ENCODE measurements at regions not wholly inside any gene's neighbourhood (a gene's known extent, or its start where the extent isn't known, plus 50 kb on each side); places are given as distances from the start of the nearest gene placed in this dataset.

GRCh38 chr13:80400164-80400864, 59.4 kb upstream of the SPRY2 start:
- Histone ChIP-seq H3K9me3 (ENCODE audit: control insufficient read depth, insufficient read depth, low read depth, low read length) (no peaks in the 10 kb centered on the region), H3K4me3 (ENCODE audit: low read depth, low read length) (no peak overlapping the region), H3K4me1 (ENCODE audit: control insufficient read depth, insufficient read depth, low read length) (no peaks in the 10 kb centered on the region), H3K27ac (ENCODE audit: extremely low read depth, low read depth, low read length) (no peak overlapping the region), H3K36me3 (ENCODE audit: control insufficient read depth in 2 of 2, insufficient read depth in 1 of 2, low read length in 2 of 2) (no peaks in the 10 kb centered on the region)
- no peak for TF ChIP-seq KLF16 (tag by site-specific recombination; IDR thresholded peaks at IDR 0.05)
- no peak for TF ChIP-seq ZNF654 (tag by site-specific recombination; IDR thresholded peaks at IDR 0.05; ENCODE audit: low read depth)
- no peak for TF ChIP-seq ZNF658 (tag by site-specific recombination; IDR thresholded peaks at IDR 0.05)
- TF ChIP-seq, protein P1, sequence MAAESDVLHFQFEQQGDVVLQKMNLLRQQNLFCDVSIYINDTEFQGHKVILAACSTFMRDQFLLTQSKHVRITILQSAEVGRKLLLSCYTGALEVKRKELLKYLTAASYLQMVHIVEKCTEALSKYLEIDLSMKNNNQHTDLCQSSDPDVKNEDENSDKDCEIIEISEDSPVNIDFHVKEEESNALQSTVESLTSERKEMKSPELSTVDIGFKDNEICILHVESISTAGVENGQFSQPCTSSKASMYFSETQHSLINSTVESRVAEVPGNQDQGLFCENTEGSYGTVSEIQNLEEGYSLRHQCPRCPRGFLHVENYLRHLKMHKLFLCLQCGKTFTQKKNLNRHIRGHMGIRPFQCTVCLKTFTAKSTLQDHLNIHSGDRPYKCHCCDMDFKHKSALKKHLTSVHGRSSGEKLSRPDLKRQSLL (tag by site-specific recombination; IDR thresholded peaks at IDR 0.05), result no peak
- TF ChIP-seq ZBTB17 (tag by site-specific recombination; IDR thresholded peaks at IDR 0.05), result no peak
- TF ChIP-seq SCRT1 (tag by site-specific recombination; IDR thresholded peaks at IDR 0.05; ENCODE audit: borderline replicate concordance), result no peak
- TF ChIP-seq ZNF211 (tag by site-specific recombination; IDR thresholded peaks at IDR 0.05; ENCODE audit: low read depth), result no peak
- ChIA-PET CTCF (interaction anchor here (0.6 kb wide), 1 partner anchor 250 kb away, joined by 3 read pairs; no protein-coding TSS in a partner anchor), POLR2A (no interaction called here)

DNA sequence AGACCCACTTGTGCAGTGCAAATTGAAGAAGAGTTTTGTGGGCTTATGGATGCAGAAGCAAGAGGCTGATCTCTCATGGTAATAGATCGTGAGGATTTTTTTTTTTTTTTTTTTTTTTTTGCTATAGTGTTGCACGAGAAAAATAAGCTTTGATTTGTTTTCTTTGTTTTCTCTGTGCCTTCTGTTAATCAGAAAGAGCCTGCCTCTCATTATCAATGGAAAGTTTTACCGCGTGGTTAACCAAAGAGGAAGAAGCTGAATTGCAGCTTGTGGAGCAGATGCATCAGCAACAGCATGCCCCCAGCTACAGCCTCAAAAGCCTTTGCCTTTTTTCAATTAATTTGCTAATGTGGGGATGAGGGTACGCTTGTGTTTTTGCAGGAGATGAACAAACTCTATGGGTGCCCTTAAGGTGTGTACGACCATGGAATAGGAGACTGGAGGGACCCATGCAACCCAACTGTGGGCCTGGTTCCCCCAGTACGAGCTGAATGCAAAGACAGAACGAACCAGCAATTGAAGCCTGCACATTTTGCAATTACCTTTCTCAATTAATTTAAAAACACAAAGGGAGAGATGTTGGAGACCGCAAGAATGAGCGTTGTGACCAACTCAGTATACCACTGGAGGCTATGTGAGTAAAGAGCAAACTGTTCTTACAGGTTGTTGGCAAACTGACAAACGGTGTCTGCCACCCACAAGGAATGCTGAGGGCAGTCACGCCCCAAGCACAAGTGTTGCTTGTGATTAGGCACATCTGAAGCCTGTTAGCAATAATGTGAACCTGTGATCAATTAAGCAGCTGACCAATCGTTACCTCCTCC, 58.6 kb upstream of the SPRY2 start:
- CTCF ChIA-PET, result no interaction called here
- TF ChIP-seq, protein P2, sequence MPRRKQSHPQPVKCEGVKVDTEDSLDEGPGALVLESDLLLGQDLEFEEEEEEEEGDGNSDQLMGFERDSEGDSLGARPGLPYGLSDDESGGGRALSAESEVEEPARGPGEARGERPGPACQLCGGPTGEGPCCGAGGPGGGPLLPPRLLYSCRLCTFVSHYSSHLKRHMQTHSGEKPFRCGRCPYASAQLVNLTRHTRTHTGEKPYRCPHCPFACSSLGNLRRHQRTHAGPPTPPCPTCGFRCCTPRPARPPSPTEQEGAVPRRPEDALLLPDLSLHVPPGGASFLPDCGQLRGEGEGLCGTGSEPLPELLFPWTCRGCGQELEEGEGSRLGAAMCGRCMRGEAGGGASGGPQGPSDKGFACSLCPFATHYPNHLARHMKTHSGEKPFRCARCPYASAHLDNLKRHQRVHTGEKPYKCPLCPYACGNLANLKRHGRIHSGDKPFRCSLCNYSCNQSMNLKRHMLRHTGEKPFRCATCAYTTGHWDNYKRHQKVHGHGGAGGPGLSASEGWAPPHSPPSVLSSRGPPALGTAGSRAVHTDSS (tag by site-specific recombination; IDR thresholded peaks at IDR 0.05), result no peak
- TF ChIP-seq ZNF596 (tag by site-specific recombination; IDR thresholded peaks at IDR 0.05) (no peak), GLI4 (tag by site-specific recombination; IDR thresholded peaks at IDR 0.05) (no peak), KLF16 (tag by site-specific recombination; IDR thresholded peaks at IDR 0.05) (no peak), ZNF175 (tag by site-specific recombination; IDR thresholded peaks at IDR 0.05) (no peak), ZNF837 (tag by site-specific recombination; IDR thresholded peaks at IDR 0.05) (no peak), ZNF664 (tag by site-specific recombination; IDR thresholded peaks at IDR 0.05) (no peak), ZNF121 (tag by site-specific recombination; IDR thresholded peaks at IDR 0.05) (no peak)

More for the DNA sequence above, 58.6 kb upstream of the SPRY2 start:
- Histone ChIP-seq H3K36me3 (ENCODE audit: control insufficient read depth in 2 of 2, insufficient read depth in 1 of 2, low read length in 2 of 2) (no peaks in the 10 kb centered on the region), H3K4me1 (ENCODE audit: control insufficient read depth, insufficient read depth, low read length) (no peaks in the 10 kb centered on the region), H3K27ac (ENCODE audit: extremely low read depth, low read depth, low read length) (no peak overlapping the region), H3K9me3 (ENCODE audit: control insufficient read depth, insufficient read depth, low read depth, low read length) (no peaks in the 10 kb centered on the region), H3K4me3 (ENCODE audit: low read depth, low read length) (no peak overlapping the region)
- POLR2A ChIA-PET, result no interaction called here
